SU-DHL-6 (cell line): ENCODE measurements at regions not wholly inside any gene's neighbourhood (a gene's known extent, or its start where the extent isn't known, plus 50 kb on each side); places are given as distances from the start of the nearest gene placed in this dataset.

Experiments used
- EZH2phosphoT487 ChIP-seq: fragments of 200-600 bp; sonication (generic), shearing (Covaris generic); conservative IDR thresholded peaks from 2 replicates; pipeline ENCODE4 v1.6.1; 2018; ENCODE audit warnings: mild to moderate bottlenecking, antibody characterized with exemption, low read length, moderate library complexity, mixed read lengths
- TF ChIP-seq, protein P1 (sequence below): fragments of 200-600 bp; sonication (generic); IDR thresholded peaks from one replicate; pipeline ENCODE4 v1.5.1; 2017; ENCODE audit warnings: antibody characterized with exemption, mild to moderate bottlenecking, low read length, moderate library complexity; ENCODE audit not compliant: insufficient read depth, poor library complexity, severe bottlenecking

DNA sequence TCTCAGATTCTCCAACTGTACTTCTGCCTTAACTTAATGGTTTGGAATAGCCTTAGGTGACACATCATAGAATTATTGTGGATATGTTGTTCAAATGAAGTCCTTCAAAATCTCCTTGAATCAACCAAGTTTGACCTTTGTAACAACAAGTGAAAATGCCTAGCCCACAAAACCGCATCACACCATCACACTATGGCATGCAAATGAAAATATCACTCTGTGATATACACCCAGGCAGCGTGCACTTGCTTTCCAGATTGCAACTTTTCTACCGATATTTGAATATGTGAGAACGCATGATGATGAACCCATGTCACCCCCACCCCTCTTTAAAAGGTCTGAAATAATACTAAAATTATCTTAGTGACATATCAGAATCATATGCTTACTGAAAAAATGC, 656.7 kb downstream of the GABRG1 start:
- TF ChIP-seq, protein P1, sequence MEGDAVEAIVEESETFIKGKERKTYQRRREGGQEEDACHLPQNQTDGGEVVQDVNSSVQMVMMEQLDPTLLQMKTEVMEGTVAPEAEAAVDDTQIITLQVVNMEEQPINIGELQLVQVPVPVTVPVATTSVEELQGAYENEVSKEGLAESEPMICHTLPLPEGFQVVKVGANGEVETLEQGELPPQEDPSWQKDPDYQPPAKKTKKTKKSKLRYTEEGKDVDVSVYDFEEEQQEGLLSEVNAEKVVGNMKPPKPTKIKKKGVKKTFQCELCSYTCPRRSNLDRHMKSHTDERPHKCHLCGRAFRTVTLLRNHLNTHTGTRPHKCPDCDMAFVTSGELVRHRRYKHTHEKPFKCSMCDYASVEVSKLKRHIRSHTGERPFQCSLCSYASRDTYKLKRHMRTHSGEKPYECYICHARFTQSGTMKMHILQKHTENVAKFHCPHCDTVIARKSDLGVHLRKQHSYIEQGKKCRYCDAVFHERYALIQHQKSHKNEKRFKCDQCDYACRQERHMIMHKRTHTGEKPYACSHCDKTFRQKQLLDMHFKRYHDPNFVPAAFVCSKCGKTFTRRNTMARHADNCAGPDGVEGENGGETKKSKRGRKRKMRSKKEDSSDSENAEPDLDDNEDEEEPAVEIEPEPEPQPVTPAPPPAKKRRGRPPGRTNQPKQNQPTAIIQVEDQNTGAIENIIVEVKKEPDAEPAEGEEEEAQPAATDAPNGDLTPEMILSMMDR, result no peak
- TF ChIP-seq EZH2phosphoT487, result no peak
